IMR-90 (cell line): ENCODE measurements at regions not wholly inside any gene's neighbourhood (a gene's known extent, or its start where the extent isn't known, plus 50 kb on each side); places are given as distances from the start of the nearest gene placed in this dataset.

Source experiments
- ATAC-seq: fragments of 200-7000 bp; cut with Tn5 transposase; 2 replicates; pipeline ENCODE4 v1.9.1; 2020; ENCODE audit warnings: low read depth, mild to moderate bottlenecking, moderate library complexity
- BruUV-seq: library from RNA; stranded (reverse); fragments of 400-500 nt; replicated peaks from 2 replicates; lab custom pipeline; 2021; lab: Mats Ljungman, UMichigan
- CTCF ChIA-PET: fragments of 300-600 bp; formaldehyde crosslinking; extraction: SDS; loops from one replicate; lab custom pipeline; 2021; ENCODE audit warnings: antibody characterized with exemption; lab: Yijun Ruan, JAX
- POLR2A ChIA-PET: fragments of 300-600 bp; sonication (Branson Sonifier 250); formaldehyde crosslinking; loops from one replicate; lab custom pipeline; 2022; ENCODE audit warnings: antibody characterized with exemption; ENCODE audit not compliant: unreplicated experiment; lab: Charles Lee
- DNase-seq: peaks from one replicate; pipeline ENCODE4 v3.0.0; 2013
- H2AFZ ChIP-seq: replicated peaks from 2 replicates; pipeline ENCODE3; 2013; ENCODE audit warnings: low read length, mild to moderate bottlenecking; ENCODE audit not compliant: poor library complexity
- H2AK5ac ChIP-seq: 2 replicates; pipeline ENCODE4 v1.6.1; 2013; ENCODE audit warnings: low read depth, low read length, inconsistent platforms
- H2AK9ac ChIP-seq: replicated peaks from 2 replicates; pipeline ENCODE3; 2013; ENCODE audit warnings: mild to moderate bottlenecking, low read depth, low read length, moderate library complexity; ENCODE audit not compliant: poor library complexity
- H2BK120ac ChIP-seq: 2 replicates; pipeline ENCODE4 v1.6.1; 2013; ENCODE audit warnings: low read depth, low read length, inconsistent platforms
- H2BK15ac ChIP-seq: 3 replicates; pipeline ENCODE4 v1.6.1; 2013; ENCODE audit warnings: low read depth, low read length, inconsistent platforms
- H2BK20ac ChIP-seq: 2 replicates; pipeline ENCODE4 v1.6.1; 2013; ENCODE audit warnings: low read depth, mild to moderate bottlenecking, inconsistent platforms, low read length, moderate library complexity
- H2BK5ac ChIP-seq: 2 replicates; pipeline ENCODE4 v1.6.1; 2013; ENCODE audit warnings: mild to moderate bottlenecking, low read depth, low read length, inconsistent platforms; ENCODE audit not compliant: poor library complexity, severe bottlenecking
- H3K14ac ChIP-seq: replicated peaks from 2 replicates; pipeline ENCODE4 v1.6.1; 2013; ENCODE audit warnings: low read depth, low read length, inconsistent platforms
- H3K18ac ChIP-seq: 2 replicates; pipeline ENCODE4 v1.6.1; 2013; ENCODE audit warnings: low read depth, low read length, control low read depth
- H3K23ac ChIP-seq: 2 replicates; pipeline ENCODE4 v1.6.1; 2013; ENCODE audit warnings: low read depth, low read length, inconsistent platforms
- H3K27ac ChIP-seq: 2 replicates; pipeline ENCODE4 v1.5.1; 2013; ENCODE audit warnings: mild to moderate bottlenecking, control low read depth, low read length; ENCODE audit not compliant: insufficient read depth
- H3K27me3 ChIP-seq: 2 replicates; pipeline ENCODE4 v1.6.1; 2013; ENCODE audit warnings: low read length; ENCODE audit not compliant: control insufficient read depth, insufficient read depth
- H3K36me3 ChIP-seq: 2 replicates; pipeline ENCODE4 v1.6.1; 2013; ENCODE audit warnings: low read length, mixed read lengths; ENCODE audit not compliant: control insufficient read depth, insufficient read depth
- H3K4ac ChIP-seq: 2 replicates; pipeline ENCODE4 v1.6.1; 2013; ENCODE audit warnings: low read depth, low read length, inconsistent platforms
- H3K4me1 ChIP-seq: 2 replicates; pipeline ENCODE4 v1.6.1; 2013; ENCODE audit warnings: low read length, mixed read lengths; ENCODE audit not compliant: control insufficient read depth, insufficient read depth
- H3K4me2 ChIP-seq: 2 replicates; pipeline ENCODE4 v1.6.1; 2013; ENCODE audit warnings: low read depth, mild to moderate bottlenecking, control low read depth, low read length, moderate library complexity
- H3K4me3 ChIP-seq: 2 replicates; pipeline ENCODE4 v1.5.1; 2013; ENCODE audit warnings: low read depth, mild to moderate bottlenecking, control low read depth, low read length, moderate library complexity; ENCODE audit not compliant: insufficient read depth
- H3K56ac ChIP-seq: 2 replicates; pipeline ENCODE4 v1.6.1; 2013; ENCODE audit warnings: low read length, inconsistent platforms; ENCODE audit not compliant: insufficient read depth; ENCODE audit errors: extremely low read depth
- H3K79me1 ChIP-seq, 2 experiments: 2 replicates each; pipeline ENCODE4 v1.6.1; 2013; ENCODE audit warnings: low read length in 2 of 2, inconsistent platforms in 1 of 2, low read depth in 1 of 2
- H3K9ac ChIP-seq: 2 replicates; pipeline ENCODE4 v1.6.1; 2013; ENCODE audit warnings: low read depth, low read length, control low read depth
- H3K9me1 ChIP-seq: 2 replicates; pipeline ENCODE4 v1.6.1; 2013; ENCODE audit warnings: low read length, inconsistent platforms; ENCODE audit not compliant: insufficient read depth
- H3K9me3 ChIP-seq: 2 replicates; pipeline ENCODE4 v1.6.1; 2013; ENCODE audit warnings: low read length; ENCODE audit not compliant: control insufficient read depth, insufficient read depth
- H4K20me1 ChIP-seq: 2 replicates; pipeline ENCODE4 v1.6.1; 2013; ENCODE audit warnings: low read length, inconsistent platforms; ENCODE audit not compliant: insufficient read depth
- H4K5ac ChIP-seq: 2 replicates; pipeline ENCODE4 v1.6.1; 2013; ENCODE audit warnings: mild to moderate bottlenecking, low read depth, low read length, control low read depth
- H4K8ac ChIP-seq, 2 experiments: 2 replicates each; pipeline ENCODE4 v1.6.1; 2013; ENCODE audit warnings: low read depth in 2 of 2, low read length in 2 of 2, control low read depth in 1 of 2, inconsistent platforms in 1 of 2
- H4K91ac ChIP-seq: 2 replicates; pipeline ENCODE4 v1.6.1; 2013; ENCODE audit warnings: low read depth, low read length, inconsistent platforms; ENCODE audit not compliant: insufficient read depth
- CHD1 ChIP-seq: IDR thresholded peaks from 2 replicates; pipeline ENCODE4 v1.6.1; 2012; ENCODE audit warnings: low read depth, low read length, improper control_type of control experiment
- POLR2A ChIP-seq: IDR thresholded peaks from 2 replicates; pipeline ENCODE4 v1.6.1; 2012; ENCODE audit warnings: mild to moderate bottlenecking, low read depth, low read length
- SMC3 ChIP-seq: fragments of 150-350 bp; IDR thresholded peaks from 2 replicates; pipeline ENCODE4 v1.6.1; 2016; ENCODE audit warnings: low read depth, mild to moderate bottlenecking, antibody characterized with exemption, low read length, moderate library complexity
- USF2 ChIP-seq: fragments of 150-350 bp; IDR thresholded peaks from 2 replicates; pipeline ENCODE4 v1.6.1; 2017; ENCODE audit warnings: mild to moderate bottlenecking, antibody characterized with exemption, low read length, low read depth
- WGBS, 2 experiments: methylation state at CpG; one replicate each; pipeline versions ENCODE4 v1.1.5 to v1.1.7; 2013; ENCODE audit warnings: missing lambda C conversion rate in 2 of 2; ENCODE audit not compliant: insufficient read length in 1 of 2; ENCODE audit errors: extremely low coverage in 2 of 2; 5-methylcytosine and 5-hydroxymethylcytosine counted together
- dilution Hi-C: fragments of 300-500 bp; cut with HindIII; formaldehyde crosslinking; loops from one replicate; pipeline ENCODE4 v1.14.3; 2018; ENCODE audit warnings: low sequenced_read_pairs; ENCODE audit not compliant: unreplicated experiment
- in situ Hi-C: fragments of 300-500 bp; cut with MboI; formaldehyde crosslinking; loops from 3 replicates; pipeline ENCODE4 v1.14.3; 2019; ENCODE audit warnings: low sequenced_read_pairs, inconsistent platforms, mixed read lengths
- intact Hi-C: fragments of 100-400 bp; cut with micrococcal nuclease; formaldehyde crosslinking; loops from 2 replicates; pipeline ENCODE4 v1.10.0; 2022

GRCh38 chr21:28752131-28752530 is 240.5 kb downstream of the LTN1 start:
- Histone ChIP-seq H3K9ac (no peak overlapping the region), H2BK20ac (peak overlapping the region; percentile 90), H4K5ac (0 out of 2 replicates have a peak overlapping the region, but pooled peaks have one; percentile 55), H2BK120ac (peak overlapping the region; percentile 84), H3K9me3 (no peaks in the 10 kb centered on the region), H4K20me1 (no peaks in the 10 kb centered on the region), H4K91ac (peak overlapping the region; percentile 87; the same call in 1 of the 2 replicates), H3K27me3 (no peaks in the 10 kb centered on the region), H2AFZ (no peak overlapping the region), H3K36me3 (0 out of 2 replicates have a peak, but pooled peaks cover 2% of the 10 kb centered on the region), H3K4me2 (no peak overlapping the region), H4K8ac (peak overlapping the region in 1 of 2 experiments; percentile 74; a peak in 1 of 4 replicates), H3K4me3 (no peak overlapping the region), H2BK5ac (no peak overlapping the region), H3K27ac (no peak overlapping the region), H2AK5ac (0 out of 2 replicates have a peak overlapping the region, but pooled peaks have one; percentile 18), H3K23ac (no peak overlapping the region; the same call in 1 of the 2 replicates), H3K18ac (peak overlapping the region; percentile 57), H2BK15ac (peak overlapping the region; percentile 63; the same call in 2 of the 3 replicates), H3K56ac (no peak overlapping the region), H3K14ac (0 out of 2 replicates have a peak overlapping the region, but pooled peaks have one; percentile 16), H3K9me1 (peaks cover 11% of the 10 kb centered on the region), H3K4ac (peak overlapping the region; percentile 67), H3K4me1 (peaks cover 10% of the 10 kb centered on the region), H2AK9ac (no peak overlapping the region), H3K79me1 (peaks cover 0 to 3% of the 10 kb centered on the region in 2 experiments; a peak in 1 of 4 replicates)
- in situ Hi-C loops, result no loop called here
- no TSS peak for BruUV-seq
- ChIA-PET CTCF (no interaction called here), POLR2A (no interaction called here)
- intact Hi-C loops, result no loop called here
- no peak for TF ChIP-seq CHD1
- no peak for TF ChIP-seq USF2
- no peak for TF ChIP-seq POLR2A
- TF ChIP-seq SMC3, result no peak
- no CpG with 5 or more reads among the region's 2 CpGs for WGBS, 2 experiments
- ATAC-seq (no peak), DNase-seq (no peak)
- dilution Hi-C loops, result no loop called here
